Fibroblast of skin of left quadriceps (primary cell): ENCODE measurements at regions not wholly inside any gene's neighbourhood (a gene's known extent, or its start where the extent isn't known, plus 50 kb on each side); places are given as distances from the start of the nearest gene placed in this dataset.
"Not testable (repeated sequence)": the region's sequence is repeated elsewhere in the genome, so short reads cannot be mapped to it uniquely, and the experiment has no call there.

Experiments
- DNase-seq, 2 experiments: peaks; one replicate each; pipeline ENCODE4 v3.0.0-alpha.2; 2013; ENCODE audit warnings: low read depth in 2 of 2

GRCh38 chr7:49596701-49597491, 176.5 kb upstream of the VWC2 start:
- no peak for DNase-seq

DNA sequence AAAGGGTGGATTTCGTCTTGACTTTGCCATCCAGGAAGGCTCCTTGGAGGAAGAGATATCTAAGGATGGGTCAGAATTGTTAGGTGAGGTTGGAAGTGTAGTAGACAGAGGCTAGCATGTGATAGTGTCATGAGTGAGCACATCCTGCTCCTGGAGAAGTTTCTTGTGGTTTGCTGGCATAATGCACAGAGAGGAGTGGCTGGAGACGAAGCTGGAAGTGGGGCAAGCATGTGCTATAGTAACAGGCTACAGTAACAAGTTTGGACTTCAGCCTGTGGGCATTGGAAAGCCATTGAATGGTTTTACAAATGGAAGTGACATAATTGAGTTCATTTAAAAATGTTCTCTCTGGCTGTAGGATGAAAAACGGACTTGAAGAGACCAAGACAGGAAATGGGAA, 175.6 kb upstream of the VWC2 start:
- no peak for DNase-seq

DNA sequence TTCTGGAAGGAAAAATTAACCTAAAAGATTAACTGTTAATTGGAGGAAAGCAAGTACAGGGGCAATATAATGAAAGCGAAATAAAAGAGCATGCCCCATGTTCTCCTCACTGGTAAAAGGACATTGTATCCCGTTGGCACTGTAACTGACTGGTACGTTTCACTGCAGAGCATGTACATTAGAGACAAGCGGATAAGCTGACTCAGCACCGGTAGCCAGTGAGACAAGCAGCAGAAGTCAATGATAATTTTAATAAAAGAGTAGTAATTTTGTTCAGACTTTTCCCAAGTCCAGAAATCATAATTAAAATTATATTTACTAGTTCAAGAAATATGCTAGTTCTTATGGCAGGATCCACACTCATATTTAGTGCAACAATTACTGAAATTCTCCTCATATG, 161.5 kb upstream of the VWC2 start:
- no peak for DNase-seq

DNA sequence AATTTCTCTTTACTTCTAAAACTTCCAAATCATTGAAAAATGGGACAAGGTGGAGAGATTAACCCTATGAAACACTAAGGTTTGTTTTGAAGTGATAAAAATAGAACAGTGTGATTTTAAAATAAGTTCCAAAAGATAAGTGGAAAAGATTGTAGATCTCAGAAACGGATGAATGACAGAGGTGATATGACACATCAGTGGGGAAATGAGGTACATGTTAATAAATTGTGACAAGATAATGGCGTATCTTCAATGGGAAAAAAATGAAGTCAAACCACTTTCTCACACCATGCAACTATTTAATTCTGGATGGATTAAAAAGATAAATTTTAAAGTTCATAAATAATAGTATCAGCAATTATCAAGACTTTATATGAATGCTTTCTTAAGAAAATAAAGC, 159.7 kb upstream of the VWC2 start:
- DNase-seq: no peak

DNA sequence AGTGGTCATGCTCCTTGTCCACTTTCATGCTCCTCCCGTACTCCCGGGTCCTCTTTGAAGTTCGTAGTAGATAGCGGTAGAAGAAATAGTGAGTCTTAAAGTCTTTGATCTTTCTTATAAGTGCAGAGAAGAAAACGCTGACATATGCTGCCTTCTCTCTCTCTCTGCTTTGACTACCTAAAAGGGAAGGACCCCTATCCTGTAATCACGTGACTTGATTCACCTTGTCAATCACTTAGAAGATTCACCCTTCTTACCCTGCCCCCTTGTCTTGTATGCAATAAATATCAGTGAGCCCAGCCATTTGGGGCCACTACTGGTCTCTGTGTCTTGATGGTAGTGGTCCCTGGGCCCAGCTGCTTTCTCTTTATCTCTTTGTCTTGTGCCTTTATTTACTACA, 158.5 kb upstream of the VWC2 start:
- not testable (repeated sequence) for DNase-seq

DNA sequence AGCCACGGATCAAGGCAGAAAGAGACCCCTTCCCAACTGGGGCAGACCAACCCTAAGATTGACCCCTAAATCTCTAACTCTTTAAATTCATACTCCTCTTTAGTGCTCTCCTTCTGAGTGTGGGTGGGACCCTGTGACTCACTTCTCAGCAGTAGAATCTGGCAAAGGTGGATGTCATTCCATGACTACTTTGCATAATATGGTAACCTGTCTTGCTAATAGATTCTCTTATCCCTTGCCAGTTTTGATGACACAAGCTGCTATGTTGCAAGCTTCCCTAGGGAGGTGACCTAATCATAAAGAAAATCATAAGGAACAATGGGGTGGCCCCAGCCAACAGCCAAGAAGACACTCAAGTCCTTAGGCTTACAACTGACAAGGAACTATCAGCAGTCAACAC, 155.4 kb upstream of the VWC2 start:
- DNase-seq: no peak

DNA sequence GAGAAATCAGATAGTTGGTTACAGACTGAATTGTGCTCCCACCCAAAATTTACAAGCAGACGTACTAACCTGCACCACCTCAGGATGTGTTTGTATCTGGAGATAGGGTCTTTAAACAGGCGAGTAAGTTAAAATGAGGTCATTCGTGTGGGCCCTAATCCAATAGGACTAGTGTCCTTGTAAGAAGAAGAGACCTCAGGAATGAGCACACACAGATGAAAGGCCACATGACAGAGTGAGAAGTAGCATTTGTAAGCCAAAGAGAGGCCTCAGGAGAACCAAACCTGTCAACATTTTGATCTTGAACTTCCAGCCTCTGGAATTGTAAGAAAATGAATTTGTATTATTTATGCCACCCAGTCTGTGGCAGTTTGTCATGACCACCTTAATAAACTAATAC, 149.5 kb upstream of the VWC2 start:
- DNase-seq: no peak

DNA sequence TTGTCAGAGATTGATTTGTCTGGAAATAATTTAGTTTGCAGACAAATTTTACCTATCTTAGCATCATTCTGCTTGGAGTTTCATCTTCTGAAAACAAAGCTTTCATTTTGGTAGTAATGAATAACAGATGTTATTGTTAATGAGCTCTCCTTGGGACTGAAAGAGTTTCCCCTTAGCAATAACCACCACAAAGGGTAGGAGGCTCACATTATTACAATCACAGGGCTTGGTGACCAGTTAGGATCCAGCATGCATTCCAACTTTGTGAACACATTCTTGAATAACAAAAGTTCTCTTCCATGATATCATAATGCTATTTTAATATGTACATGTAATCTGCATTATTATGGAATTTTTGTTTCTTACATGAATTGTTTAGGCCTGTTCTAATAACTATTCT, 148.8 kb upstream of the VWC2 start:
- no peak for DNase-seq

- no peak for DNase-seq
These were observed 142.9 kb upstream of the VWC2 start for GRCh38 chr7:49630513-49630912.

DNA sequence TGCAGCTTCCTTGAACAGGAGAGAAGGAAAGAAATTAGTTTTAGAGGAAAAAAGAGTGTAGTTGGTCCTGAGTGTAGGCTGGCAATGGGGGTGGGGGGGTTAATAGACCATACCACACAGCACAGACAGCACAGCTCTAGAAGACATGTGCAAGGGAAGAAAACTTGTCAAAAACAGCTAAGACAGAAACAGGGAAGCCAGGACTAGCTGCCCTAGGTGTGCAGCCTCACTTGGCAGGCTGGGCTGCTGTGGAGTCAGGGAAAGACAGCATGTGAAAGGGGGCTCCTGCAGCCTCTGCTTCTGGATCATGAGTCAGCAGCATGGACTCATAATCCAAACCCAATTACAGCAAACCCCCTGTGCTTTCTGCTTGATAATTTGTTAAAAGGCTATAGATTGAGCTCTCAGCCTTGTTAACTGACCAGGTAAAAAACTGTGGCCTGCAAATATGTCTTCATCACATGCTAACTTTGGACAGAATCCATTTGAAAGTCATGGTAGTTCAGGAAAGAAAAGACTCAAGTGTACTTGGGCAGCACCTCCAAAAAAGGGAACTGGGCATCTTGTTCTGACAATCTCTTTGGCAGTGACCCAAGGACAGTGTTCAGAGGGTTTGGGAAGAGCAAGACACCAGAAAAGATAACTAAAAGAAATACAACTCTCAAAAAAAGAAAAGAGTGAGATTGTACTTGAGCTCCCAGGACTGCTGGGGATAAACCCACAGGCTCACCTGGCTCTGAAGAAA, 142.2 kb upstream of the VWC2 start:
- DNase-seq: no peak

DNA sequence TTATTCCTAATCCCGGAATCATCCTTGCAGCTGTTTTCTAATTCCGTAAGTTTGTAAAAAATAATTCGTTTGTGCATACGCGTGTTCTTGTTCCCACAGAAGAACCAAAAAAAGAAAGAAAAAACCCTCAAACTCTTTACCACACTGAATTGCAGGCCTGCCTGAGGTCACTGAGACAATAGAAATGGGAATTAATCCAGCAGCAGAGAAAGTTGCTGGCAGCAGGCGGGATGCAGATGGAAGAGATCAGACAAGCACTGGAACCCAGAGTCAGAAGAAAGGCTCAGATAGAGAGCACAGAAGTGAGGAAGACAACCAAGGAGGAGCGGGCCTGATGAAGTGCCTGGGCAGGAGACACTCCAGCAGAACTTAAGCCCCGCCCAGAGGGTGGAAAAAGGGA, 141.5 kb upstream of the VWC2 start:
- DNase-seq: no peak

- DNase-seq: no peak
These were observed 137.6 kb upstream of the VWC2 start for GRCh38 chr7:49635800-49636199.

DNA sequence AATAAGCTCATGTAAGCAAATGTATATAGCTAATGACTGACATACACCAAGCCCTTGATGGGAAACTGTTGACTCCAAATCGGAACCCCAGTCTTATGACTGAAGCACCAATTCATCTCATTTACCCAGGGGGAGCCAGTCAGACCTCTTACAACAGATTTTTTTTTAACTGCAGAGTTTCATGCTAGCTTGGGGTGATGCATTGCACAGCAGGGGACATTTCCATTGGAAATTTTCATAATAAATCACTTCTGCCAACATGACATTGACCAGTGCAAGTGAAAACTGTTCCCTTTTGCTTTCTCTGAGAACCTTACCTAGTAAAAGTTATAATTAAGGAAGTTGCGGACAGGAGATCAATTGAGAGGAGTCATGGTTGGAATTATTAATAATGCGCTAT, 137.0 kb upstream of the VWC2 start:
- DNase-seq: no peak

DNA sequence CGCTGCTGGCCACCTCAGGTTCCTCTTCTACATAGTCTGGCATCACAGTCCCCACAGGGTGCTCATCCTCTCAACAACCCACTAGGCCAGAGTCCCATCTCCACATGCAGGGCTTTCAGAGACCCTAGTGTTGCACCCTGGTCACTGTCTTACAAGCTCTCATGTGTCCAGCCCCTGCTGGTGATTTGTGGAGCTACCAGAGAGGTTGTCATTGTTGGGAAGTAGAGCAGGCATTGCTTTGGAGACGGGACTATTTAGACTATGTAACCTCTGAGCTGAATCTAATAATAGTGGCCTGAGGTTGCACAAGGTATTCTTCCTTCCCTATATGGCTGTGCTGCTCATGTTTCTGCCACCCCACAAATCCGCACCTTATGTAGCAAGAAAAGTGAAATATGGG, 135.3 kb upstream of the VWC2 start:
- DNase-seq: no peak

GRCh38 chr7:49639068-49639593, 134.3 kb upstream of the VWC2 start:
- no peak for DNase-seq

GRCh38 chr7:49639808-49640207, 133.6 kb upstream of the VWC2 start:
- no peak for DNase-seq

DNA sequence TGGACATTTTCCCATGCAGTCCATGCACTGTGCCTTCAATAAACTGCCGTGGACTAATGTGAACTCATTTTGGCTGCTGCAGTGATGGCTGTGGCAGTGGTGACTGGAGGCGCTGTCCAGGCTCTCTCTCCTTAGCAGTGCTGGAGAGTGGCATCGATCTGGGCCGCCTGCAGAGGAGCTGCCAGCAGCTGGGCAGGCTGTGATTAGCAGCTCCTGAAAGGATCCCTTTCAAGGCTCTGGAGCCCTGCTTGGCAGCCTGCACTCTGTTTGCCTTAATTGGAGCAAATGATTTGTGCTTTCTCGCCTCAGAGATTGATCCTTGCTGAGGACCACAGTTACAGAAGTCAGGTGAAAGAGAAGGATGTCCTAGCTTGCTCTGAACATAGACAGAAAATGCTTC, 130.1 kb upstream of the VWC2 start:
- DNase-seq: no peak

- DNase-seq: no peak
These were observed 129.7 kb upstream of the VWC2 start for GRCh38 chr7:49643736-49644135.

DNA sequence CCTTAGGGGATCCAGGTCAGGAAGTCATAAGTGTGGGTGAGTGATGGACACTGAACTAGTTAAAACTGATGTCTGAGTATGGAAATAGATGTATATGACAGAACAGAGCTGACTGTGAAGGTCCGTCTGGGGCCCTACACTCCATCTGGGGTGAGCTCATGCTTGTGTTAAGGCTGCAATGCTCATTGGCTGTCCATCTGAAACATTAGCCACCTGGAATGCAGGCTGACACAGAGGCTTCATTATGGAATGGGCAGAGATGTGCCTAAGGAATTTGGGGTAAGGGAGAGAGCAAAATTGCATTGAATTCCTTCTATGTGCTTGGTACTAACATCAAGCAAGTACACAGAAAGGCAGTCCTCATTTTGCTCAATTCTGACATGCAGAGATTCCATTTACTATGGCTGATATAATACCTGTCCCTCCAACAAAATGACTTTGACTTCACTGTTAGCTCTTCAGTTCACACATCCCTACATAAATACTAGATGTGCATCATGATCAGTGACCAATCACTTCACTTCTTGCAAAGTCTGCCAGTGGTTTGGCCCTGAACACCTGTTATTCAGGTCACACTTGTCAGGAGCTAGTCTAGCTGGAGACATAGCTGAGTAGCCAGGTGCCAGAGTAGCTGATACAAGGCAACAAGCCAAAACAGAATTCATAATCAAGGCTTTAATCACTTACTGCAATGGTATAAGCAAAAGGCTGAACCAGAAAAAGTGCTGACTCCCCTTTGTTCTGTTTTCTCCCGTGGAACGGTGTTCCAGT, 128.9 kb upstream of the VWC2 start:
- DNase-seq: no peak

DNA sequence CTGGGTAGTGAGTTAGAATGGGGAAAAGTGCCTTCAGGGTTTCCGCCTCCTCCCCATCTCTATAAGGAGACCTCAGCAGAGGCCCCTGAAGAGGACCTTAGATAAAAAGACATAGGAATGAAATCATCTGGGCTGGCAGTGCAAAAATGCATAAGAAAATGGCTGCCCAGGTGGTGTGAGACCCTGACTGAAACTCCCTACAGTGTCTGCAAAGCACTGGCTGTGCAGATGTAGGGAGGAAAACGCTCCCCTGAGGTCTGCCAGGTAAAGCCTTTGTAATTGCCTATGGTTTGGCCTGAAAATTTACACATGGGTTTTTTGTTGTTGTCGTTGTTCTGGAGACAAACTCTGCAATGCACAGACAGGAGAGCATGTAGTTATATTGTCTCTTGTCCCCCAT, 128.1 kb upstream of the VWC2 start:
- DNase-seq: no peak

DNA sequence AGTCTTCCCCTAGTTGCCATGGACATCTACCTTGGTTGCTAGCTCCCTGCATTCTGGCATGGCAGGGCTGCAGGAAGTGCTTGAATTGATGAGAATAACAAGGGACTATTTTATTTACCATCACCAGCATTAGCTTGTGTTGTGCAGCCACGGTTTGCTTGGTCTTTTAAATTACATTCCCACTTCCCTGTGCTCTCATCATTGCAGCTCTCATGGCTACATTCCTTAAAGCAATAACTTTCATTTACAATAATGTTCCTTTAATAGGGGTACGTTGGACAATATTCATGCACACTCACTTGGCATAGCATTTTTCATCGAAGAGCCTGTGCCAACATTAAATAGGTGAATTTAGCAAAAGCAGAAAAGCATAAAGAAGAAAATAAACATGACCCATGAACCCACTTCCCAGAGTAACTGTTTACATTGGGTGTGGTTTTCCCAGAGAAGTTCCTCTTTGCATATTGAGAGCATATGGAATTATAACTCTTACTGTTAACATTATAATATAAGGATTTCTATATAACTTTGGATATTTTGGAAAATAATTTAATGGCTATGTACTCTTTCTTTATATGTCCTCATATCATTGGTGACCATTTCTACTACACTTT, 113.2 kb upstream of the VWC2 start:
- DNase-seq: no peak

- no peak for DNase-seq
These were observed 112.5 kb upstream of the VWC2 start for GRCh38 chr7:49660976-49661375.
